ENCODE measurements at regions not wholly inside any gene's neighbourhood (a gene's known extent, or its start where the extent isn't known, plus 50 kb on each side); places are given as distances from the start of the nearest gene placed in this dataset.

DNA sequence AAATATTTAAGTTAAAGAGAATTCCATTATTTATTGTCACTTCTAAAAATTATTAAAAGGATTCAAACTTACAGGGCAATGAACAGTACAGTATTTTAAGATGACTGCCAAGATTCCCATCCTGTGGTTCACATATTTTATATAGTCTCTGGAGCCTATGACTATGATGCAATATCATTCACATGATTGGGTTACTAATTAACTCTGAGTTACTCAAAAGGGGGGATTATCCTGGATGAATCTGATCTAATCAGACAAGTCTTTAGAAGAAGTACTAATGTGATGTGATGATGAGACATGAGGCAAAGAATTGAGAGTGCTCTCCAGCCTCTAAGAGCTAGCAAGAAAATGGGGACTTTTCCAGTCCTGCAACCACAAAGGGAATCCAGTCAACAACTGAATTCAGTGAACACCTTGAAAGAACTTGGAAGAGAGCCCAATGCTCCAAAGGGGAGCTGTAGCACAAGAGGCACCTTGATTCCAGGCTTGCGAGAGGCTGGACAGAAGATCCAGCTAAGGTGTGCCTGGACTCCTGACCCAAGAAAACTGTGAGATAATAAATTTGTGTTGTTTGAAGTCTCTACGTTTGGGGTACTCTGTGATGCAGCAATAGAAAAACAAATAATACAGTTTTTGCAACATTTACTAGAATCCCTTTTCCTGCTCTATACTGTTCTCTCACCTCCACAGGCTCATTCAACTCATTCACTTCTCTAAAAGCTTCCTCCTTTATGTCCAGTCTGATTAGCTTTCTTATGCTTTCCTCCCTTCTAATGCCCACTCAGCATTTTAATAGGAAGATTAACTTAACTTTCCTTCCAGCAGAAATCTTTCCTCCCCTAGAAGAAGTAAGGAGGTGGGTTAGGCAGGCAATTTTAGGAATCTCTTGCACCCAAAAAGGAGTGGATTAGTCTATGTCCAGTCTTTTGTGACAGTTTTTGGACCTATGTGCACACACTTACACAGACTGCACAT lies 133.8 kb upstream of the LCORL start:
- no TSS peak for BruUV-seq (replicated peaks)
- TF ChIP-seq SMAD1 (IDR thresholded peaks at IDR 0.05; ENCODE audit: low read depth, partially characterized antibody) (no peak), NR2F1 (conservative IDR thresholded peaks at IDR 0.05) (no peak), MXI1 (IDR thresholded peaks at IDR 0.05; ENCODE audit: low read depth, low read length) (no peak)
- TF ChIP-seq, protein P1, sequence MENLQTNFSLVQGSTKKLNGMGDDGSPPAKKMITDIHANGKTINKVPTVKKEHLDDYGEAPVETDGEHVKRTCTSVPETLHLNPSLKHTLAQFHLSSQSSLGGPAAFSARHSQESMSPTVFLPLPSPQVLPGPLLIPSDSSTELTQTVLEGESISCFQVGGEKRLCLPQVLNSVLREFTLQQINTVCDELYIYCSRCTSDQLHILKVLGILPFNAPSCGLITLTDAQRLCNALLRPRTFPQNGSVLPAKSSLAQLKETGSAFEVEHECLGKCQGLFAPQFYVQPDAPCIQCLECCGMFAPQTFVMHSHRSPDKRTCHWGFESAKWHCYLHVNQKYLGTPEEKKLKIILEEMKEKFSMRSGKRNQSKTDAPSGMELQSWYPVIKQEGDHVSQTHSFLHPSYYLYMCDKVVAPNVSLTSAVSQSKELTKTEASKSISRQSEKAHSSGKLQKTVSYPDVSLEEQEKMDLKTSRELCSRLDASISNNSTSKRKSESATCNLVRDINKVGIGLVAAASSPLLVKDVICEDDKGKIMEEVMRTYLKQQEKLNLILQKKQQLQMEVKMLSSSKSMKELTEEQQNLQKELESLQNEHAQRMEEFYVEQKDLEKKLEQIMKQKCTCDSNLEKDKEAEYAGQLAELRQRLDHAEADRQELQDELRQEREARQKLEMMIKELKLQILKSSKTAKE (IDR thresholded peaks at IDR 0.05; ENCODE audit: low read depth, poor library complexity, severe bottlenecking): no peak
- H3K4me2 ChIP-seq (ENCODE audit: control insufficient read depth, insufficient read depth): no peak overlapping the region
- no peaks in the 10 kb centered on the region for H3K4me1 ChIP-seq (ENCODE audit: control insufficient read depth, insufficient read depth, low read length)
- no peak for DNase-seq (ENCODE audit: low read depth, low spot score)
- H3K9me3 ChIP-seq (replicated peaks; ENCODE audit: control insufficient read depth, insufficient read depth, low read length): no peaks in the 10 kb centered on the region
- in situ Hi-C loops (cut with MboI): no loop called here
- WGBS (ENCODE audit: insufficient coverage, insufficient replicate concordance, low lambda C conversion rate, missing lambda C conversion rate): 22% methylated on average over 2 of the region's 2 CpGs
- H3K79me2 ChIP-seq (ENCODE audit: control insufficient read depth, insufficient read depth, low read length): no peaks in the 10 kb centered on the region
- ChIA-PET CTCF (no interaction called here), SMC1A (ENCODE audit: uncharacterized antibody, unreplicated experiment) (interaction anchor here (1.4 kb wide), 1 partner anchor 29 kb away, joined by 3 read pairs; no protein-coding TSS in a partner anchor), POLR2A (interaction anchor here (0.9 kb wide), 1 partner anchor 26 kb away, joined by 3 read pairs; no protein-coding TSS in a partner anchor), RAD21 (ENCODE audit: unreplicated experiment) (interaction anchor here (0.7 kb wide), 1 partner anchor 188 kb away, joined by 3 read pairs; no protein-coding TSS in a partner anchor)
- H3K27ac ChIP-seq (ENCODE audit: control insufficient read depth, insufficient read depth): no peak overlapping the region
- ATAC-seq: no peak
- no peak overlapping the region for H3K9ac ChIP-seq (ENCODE audit: control insufficient read depth, insufficient read depth, low read length)
- no peaks in the 10 kb centered on the region for H3K27me3 ChIP-seq (replicated peaks in 1 of 2; ENCODE audit: control insufficient read depth in 2 of 2, insufficient read depth in 2 of 2, low read length in 1 of 2)
- no peaks in the 10 kb centered on the region for H4K20me1 ChIP-seq (ENCODE audit: control insufficient read depth, insufficient read depth)
- H3K4me3 ChIP-seq: no peak overlapping the region
- no peaks in the 10 kb centered on the region for H3K36me3 ChIP-seq (ENCODE audit: control insufficient read depth in 2 of 2, insufficient read depth in 2 of 2, low read length in 1 of 2)
- no peak for FAIRE-seq
- intact Hi-C loops (cut with micrococcal nuclease; ENCODE audit: unreplicated experiment): no loop called here
- no peak overlapping the region for H2AFZ ChIP-seq (ENCODE audit: control insufficient read depth, low read depth, low read length)

Data from GM12878 (cell line).